Neural cell (in vitro differentiated cells): ENCODE measurements at regions not wholly inside any gene's neighbourhood (a gene's known extent, or its start where the extent isn't known, plus 50 kb on each side); places are given as distances from the start of the nearest gene placed in this dataset.

Source experiments
- H2AFZ ChIP-seq: fragments of 200-600, 300-800 bp; sonication (generic), shearing (Covaris generic); 2 replicates; pipeline ENCODE4 v1.6.0; 2014; ENCODE audit warnings: low read depth, mild to moderate bottlenecking, antibody characterized with exemption, low read length, moderate library complexity
- H3F3A ChIP-seq: fragments of 200-600 bp; shearing (Covaris generic); 2 replicates; pipeline ENCODE4 v1.6.1; 2016; ENCODE audit warnings: mild to moderate bottlenecking, moderate library complexity, mixed read lengths, antibody characterized with exemption, low read length; ENCODE audit not compliant: insufficient read depth, poor library complexity, severe bottlenecking
- H3K27ac ChIP-seq: fragments of 200-600, 300-800 bp; sonication (generic), shearing (Covaris generic); 2 replicates; pipeline ENCODE4 v1.5.1; 2014; ENCODE audit warnings: mild to moderate bottlenecking, low read length, moderate library complexity
- H3K27me3 ChIP-seq: fragments of 300-800, 200-600 bp; sonication (generic), shearing (Covaris generic); 2 replicates; pipeline ENCODE4 v1.6.0; 2014; ENCODE audit warnings: mild to moderate bottlenecking, low read depth, low read length, moderate library complexity; ENCODE audit not compliant: insufficient read depth
- H3K36me3 ChIP-seq: fragments of 300-800, 200-600 bp; sonication (generic), shearing (Covaris generic); 2 replicates; pipeline ENCODE4 v1.5.1; 2014; ENCODE audit warnings: mild to moderate bottlenecking, antibody characterized with exemption, low read length, moderate library complexity; ENCODE audit not compliant: insufficient read depth
- H3K4me2 ChIP-seq: fragments of 300-800, 200-600 bp; sonication (generic), shearing (Covaris generic); 2 replicates; pipeline ENCODE4 v1.6.0; 2014; ENCODE audit warnings: mild to moderate bottlenecking, low read length
- H3K4me3 ChIP-seq: fragments of 300-800, 200-600 bp; sonication (generic), shearing (Covaris generic); 2 replicates; pipeline ENCODE4 v1.5.1; 2014; ENCODE audit warnings: mild to moderate bottlenecking, low read length, moderate library complexity
- H3K79me2 ChIP-seq: fragments of 200-600 bp; shearing (Covaris generic); replicated peaks from 2 replicates; pipeline ENCODE4 v1.6.0; 2014; ENCODE audit warnings: mild to moderate bottlenecking, low read length, moderate library complexity; ENCODE audit not compliant: insufficient read depth
- H3K9ac ChIP-seq: fragments of 300-800, 200-600 bp; sonication (generic), shearing (Covaris generic); 2 replicates; pipeline ENCODE4 v1.6.1; 2016; ENCODE audit warnings: mild to moderate bottlenecking, low read length, mixed read lengths
- H3K9me2 ChIP-seq: fragments of 200-600 bp; shearing (Covaris generic); 2 replicates; pipeline ENCODE4 v1.6.1; 2016; ENCODE audit warnings: mild to moderate bottlenecking, low read length, mixed read lengths; ENCODE audit not compliant: insufficient read depth
- H3K9me3 ChIP-seq: fragments of 200-600, 300-800 bp; sonication (generic), shearing (Covaris generic); 2 replicates; pipeline ENCODE4 v1.6.1; 2016; ENCODE audit warnings: mild to moderate bottlenecking, mixed run types, low read length, moderate library complexity, mixed read lengths
- H4K20me1 ChIP-seq: fragments of 200-600 bp; shearing (Covaris generic); 2 replicates; pipeline ENCODE4 v1.6.1; 2016; ENCODE audit warnings: mild to moderate bottlenecking, mixed run types; ENCODE audit not compliant: insufficient read depth
- EP300 ChIP-seq: fragments of 450-650 bp; conservative IDR thresholded peaks from 2 replicates; pipeline ENCODE4 v1.6.1; 2014; ENCODE audit warnings: antibody characterized with exemption, mild to moderate bottlenecking, moderate library complexity; ENCODE audit not compliant: poor library complexity, severe bottlenecking
- EZH2 ChIP-seq: fragments of 200-600, 300-800 bp; shearing (Covaris generic), sonication (generic); IDR thresholded peaks from 2 replicates; pipeline ENCODE4 v1.6.1; 2014; ENCODE audit warnings: antibody characterized with exemption, low read length, borderline replicate concordance, mild to moderate bottlenecking; ENCODE audit not compliant: insufficient read depth, poor library complexity, severe bottlenecking
- MXI1 ChIP-seq: fragments of 450-650 bp; conservative IDR thresholded peaks from 2 replicates; pipeline ENCODE4 v1.6.1; 2014; ENCODE audit warnings: antibody characterized with exemption, mild to moderate bottlenecking; ENCODE audit not compliant: poor library complexity, severe bottlenecking
- POLR2AphosphoS5 ChIP-seq: IDR thresholded peaks from 2 replicates; pipeline ENCODE4 v1.6.1; 2012
- RAD21 ChIP-seq: fragments of 450-650 bp; conservative IDR thresholded peaks from 2 replicates; pipeline ENCODE4 v1.6.1; 2014; ENCODE audit warnings: antibody characterized with exemption, mild to moderate bottlenecking, moderate library complexity
- SMC3 ChIP-seq: fragments of 450-650 bp; conservative IDR thresholded peaks from 2 replicates; pipeline ENCODE4 v1.6.1; 2014; ENCODE audit warnings: antibody characterized with exemption, mild to moderate bottlenecking, moderate library complexity; ENCODE audit not compliant: poor library complexity
- TAF1 ChIP-seq: IDR thresholded peaks from 2 replicates; pipeline ENCODE4 v1.6.1; 2012; ENCODE audit warnings: low read depth
- TF ChIP-seq, protein P1 (sequence below): fragments of 450-650 bp; IDR thresholded peaks from 2 replicates; pipeline ENCODE4 v1.5.1; 2014; ENCODE audit warnings: antibody characterized with exemption, mild to moderate bottlenecking, moderate library complexity; ENCODE audit not compliant: poor library complexity, severe bottlenecking
- TF ChIP-seq, protein P2 (sequence below): IDR thresholded peaks from 2 replicates; pipeline ENCODE4 v1.6.1; 2012; ENCODE audit warnings: borderline replicate concordance

DNA sequence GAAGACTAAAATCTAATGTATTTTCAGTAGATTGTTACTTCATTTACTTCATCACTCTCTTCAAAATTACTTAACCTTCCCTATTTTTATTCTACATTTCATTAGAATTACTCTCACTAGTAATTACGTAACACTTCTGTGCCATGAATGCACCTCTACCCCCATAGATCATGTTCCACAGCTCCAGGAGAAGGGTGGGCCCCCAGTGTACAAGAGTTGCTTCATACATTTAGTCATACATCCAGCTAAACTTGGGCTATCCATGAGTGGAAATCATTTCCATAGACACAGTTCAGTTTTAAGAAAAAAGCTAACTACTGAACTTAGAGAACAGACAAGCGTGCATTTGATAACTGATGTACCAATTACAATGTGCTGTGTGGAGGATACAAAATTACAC lies 104.2 kb downstream of the HSFY1 start:
- Histone ChIP-seq H3K27ac (no peak overlapping the region), H3K36me3 (no peaks in the 10 kb centered on the region), H2AFZ (no peak overlapping the region), H3K9me2 (no peaks in the 10 kb centered on the region), H4K20me1 (no peaks in the 10 kb centered on the region), H3K4me3 (no peak overlapping the region), H3K79me2 (no peaks in the 10 kb centered on the region), H3K9ac (no peak overlapping the region), H3K4me2 (no peak overlapping the region), H3K9me3 (no peaks in the 10 kb centered on the region), H3F3A (no peaks in the 10 kb centered on the region), H3K27me3 (no peaks in the 10 kb centered on the region)
- TF ChIP-seq, protein P1, sequence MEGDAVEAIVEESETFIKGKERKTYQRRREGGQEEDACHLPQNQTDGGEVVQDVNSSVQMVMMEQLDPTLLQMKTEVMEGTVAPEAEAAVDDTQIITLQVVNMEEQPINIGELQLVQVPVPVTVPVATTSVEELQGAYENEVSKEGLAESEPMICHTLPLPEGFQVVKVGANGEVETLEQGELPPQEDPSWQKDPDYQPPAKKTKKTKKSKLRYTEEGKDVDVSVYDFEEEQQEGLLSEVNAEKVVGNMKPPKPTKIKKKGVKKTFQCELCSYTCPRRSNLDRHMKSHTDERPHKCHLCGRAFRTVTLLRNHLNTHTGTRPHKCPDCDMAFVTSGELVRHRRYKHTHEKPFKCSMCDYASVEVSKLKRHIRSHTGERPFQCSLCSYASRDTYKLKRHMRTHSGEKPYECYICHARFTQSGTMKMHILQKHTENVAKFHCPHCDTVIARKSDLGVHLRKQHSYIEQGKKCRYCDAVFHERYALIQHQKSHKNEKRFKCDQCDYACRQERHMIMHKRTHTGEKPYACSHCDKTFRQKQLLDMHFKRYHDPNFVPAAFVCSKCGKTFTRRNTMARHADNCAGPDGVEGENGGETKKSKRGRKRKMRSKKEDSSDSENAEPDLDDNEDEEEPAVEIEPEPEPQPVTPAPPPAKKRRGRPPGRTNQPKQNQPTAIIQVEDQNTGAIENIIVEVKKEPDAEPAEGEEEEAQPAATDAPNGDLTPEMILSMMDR: no peak

DNA sequence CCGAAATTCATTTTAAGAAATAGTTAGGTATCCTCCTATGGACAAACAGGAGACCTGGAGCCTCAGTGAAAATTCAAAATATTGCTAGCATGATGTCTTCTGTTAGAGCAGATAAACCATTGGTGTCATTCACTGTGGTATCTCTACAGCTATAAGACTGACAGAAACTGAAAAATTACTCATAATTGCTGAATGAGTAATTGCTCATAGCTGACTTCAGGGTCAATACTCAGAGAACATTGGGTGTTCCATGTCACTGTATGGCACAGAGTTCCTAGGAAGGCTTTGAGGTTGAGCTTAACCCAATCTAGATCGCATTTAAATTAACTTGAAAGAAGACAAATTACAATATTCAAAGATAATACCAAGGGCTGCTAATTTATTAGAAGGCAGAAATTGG lies 109.0 kb downstream of the HSFY2 start:
- Histone ChIP-seq H2AFZ (no peak overlapping the region), H3K79me2 (no peaks in the 10 kb centered on the region), H3K27ac (no peak overlapping the region), H3K9ac (no peak overlapping the region), H3K4me2 (no peak overlapping the region), H3F3A (no peaks in the 10 kb centered on the region), H4K20me1 (no peaks in the 10 kb centered on the region), H3K9me3 (no peaks in the 10 kb centered on the region), H3K9me2 (no peaks in the 10 kb centered on the region), H3K27me3 (no peaks in the 10 kb centered on the region), H3K36me3 (no peaks in the 10 kb centered on the region), H3K4me3 (no peak overlapping the region)
- TF ChIP-seq TAF1: no peak
- TF ChIP-seq, protein P1: no peak
- TF ChIP-seq, protein P2, sequence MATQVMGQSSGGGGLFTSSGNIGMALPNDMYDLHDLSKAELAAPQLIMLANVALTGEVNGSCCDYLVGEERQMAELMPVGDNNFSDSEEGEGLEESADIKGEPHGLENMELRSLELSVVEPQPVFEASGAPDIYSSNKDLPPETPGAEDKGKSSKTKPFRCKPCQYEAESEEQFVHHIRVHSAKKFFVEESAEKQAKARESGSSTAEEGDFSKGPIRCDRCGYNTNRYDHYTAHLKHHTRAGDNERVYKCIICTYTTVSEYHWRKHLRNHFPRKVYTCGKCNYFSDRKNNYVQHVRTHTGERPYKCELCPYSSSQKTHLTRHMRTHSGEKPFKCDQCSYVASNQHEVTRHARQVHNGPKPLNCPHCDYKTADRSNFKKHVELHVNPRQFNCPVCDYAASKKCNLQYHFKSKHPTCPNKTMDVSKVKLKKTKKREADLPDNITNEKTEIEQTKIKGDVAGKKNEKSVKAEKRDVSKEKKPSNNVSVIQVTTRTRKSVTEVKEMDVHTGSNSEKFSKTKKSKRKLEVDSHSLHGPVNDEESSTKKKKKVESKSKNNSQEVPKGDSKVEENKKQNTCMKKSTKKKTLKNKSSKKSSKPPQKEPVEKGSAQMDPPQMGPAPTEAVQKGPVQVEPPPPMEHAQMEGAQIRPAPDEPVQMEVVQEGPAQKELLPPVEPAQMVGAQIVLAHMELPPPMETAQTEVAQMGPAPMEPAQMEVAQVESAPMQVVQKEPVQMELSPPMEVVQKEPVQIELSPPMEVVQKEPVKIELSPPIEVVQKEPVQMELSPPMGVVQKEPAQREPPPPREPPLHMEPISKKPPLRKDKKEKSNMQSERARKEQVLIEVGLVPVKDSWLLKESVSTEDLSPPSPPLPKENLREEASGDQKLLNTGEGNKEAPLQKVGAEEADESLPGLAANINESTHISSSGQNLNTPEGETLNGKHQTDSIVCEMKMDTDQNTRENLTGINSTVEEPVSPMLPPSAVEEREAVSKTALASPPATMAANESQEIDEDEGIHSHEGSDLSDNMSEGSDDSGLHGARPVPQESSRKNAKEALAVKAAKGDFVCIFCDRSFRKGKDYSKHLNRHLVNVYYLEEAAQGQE: no peak
- no peak for TF ChIP-seq RAD21
- TF ChIP-seq EZH2: no peak
- no peak for TF ChIP-seq EP300
- TF ChIP-seq SMC3: no peak
- no peak for TF ChIP-seq MXI1
- TF ChIP-seq POLR2AphosphoS5: no peak
